HG02678 (cell line): ENCODE measurements at regions not wholly inside any gene's neighbourhood (a gene's known extent, or its start where the extent isn't known, plus 50 kb on each side); places are given as distances from the start of the nearest gene placed in this dataset.
"Not testable (repeated sequence)": the region's sequence is repeated elsewhere in the genome, so short reads cannot be mapped to it uniquely, and the experiment has no call there.

ENCODE experiments used
- ATAC-seq: cut with Tn5 transposase; IDR thresholded peaks from one replicate; pipeline ENCODE4 v1.9.1; 2021; ENCODE audit warnings: mild to moderate bottlenecking, moderate library complexity; ENCODE audit not compliant: unreplicated experiment

- no peak for ATAC-seq
Observed at GRCh38 chr5:30401479-30402058, 791.9 kb upstream of the CDH6 start.

DNA sequence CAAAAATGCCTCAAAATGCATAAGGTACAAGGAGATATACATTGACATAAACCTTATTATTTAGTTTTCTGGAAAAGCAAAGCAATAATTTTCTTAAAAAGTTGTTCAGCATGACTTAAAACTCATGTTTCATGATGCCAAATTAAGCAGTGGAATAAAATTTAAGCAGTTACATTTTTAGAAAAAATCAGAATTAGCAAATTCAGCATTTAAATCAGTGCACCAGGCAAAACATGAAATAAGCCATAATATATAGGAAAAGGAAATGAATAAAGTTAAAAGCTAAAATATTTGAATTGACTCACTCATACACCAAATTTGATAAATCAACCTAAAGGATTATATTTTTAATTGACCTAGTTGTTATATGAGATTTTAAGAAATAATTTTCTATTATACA is 795.1 kb upstream of the CDH6 start:
- ATAC-seq: no peak

DNA sequence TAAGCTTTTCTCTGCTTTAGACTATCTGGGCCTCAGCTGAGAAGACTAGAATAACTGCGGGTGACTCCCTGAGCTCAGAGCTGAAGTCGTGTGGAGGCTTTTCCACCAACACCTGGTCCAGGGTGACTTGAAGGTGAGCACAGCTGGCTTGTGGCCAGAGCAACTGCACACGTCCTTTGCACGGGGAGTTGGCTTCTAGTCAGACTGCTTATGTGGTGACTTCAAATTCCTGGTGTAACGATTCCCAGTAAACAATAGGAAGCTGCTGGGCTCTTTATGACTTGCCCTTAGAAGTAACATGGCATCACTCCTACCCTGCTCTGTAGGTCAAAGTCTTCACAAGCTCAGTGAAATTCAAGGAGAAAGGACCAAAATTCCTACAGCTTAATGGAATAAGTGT is 800.6 kb upstream of the CDH6 start:
- ATAC-seq: no peak

DNA sequence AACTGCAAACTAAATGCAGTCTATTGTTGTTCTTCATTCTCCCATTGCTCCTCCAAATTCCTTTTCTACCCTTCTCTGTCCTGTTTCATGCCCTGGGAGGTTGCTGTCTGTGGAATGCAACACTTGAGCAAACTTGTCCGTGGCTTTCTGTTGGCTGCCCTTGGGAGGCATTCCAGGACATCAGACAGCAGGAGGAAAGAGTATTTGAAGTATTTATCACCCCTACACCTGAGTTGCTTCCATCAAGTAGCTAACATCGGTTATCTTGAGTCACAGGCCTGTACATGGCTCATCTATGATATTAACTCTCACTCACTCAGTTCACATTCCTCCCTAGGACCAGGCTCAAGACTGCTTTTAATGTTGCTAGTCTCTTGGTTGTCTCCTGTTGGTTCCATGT is 803.4 kb upstream of the CDH6 start:
- no peak for ATAC-seq

GRCh38 chr5:30387974-30388632 is 805.4 kb upstream of the CDH6 start:
- no peak for ATAC-seq

GRCh38 chr5:30385754-30386153 is 807.7 kb upstream of the CDH6 start:
- no peak for ATAC-seq

DNA sequence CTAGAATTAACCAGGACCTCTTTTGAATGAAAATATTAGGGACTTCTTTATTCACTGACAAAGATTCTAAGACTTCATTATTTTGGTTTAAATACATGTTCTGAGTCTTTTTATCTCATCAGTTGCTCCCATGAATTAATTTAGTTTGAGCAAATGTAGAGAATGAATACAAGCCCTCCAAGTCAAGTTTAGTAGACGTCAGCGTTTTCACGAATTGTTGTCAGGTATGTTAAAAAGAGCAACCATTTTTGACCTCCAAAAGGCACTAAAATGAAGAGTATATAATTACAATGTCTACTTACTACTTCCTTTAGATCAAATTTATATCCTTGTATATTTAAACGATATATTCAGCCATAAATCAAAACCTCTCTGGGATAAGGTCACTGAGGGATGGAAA is 809.3 kb upstream of the CDH6 start:
- ATAC-seq: no peak

GRCh38 chr5:30380228-30380627 is 813.3 kb upstream of the CDH6 start:
- no peak for ATAC-seq

GRCh38 chr5:30376848-30377247 is 816.6 kb upstream of the CDH6 start:
- no peak for ATAC-seq

- no peak for ATAC-seq
Observed at GRCh38 chr5:30368064-30368463, 825.4 kb upstream of the CDH6 start.

DNA sequence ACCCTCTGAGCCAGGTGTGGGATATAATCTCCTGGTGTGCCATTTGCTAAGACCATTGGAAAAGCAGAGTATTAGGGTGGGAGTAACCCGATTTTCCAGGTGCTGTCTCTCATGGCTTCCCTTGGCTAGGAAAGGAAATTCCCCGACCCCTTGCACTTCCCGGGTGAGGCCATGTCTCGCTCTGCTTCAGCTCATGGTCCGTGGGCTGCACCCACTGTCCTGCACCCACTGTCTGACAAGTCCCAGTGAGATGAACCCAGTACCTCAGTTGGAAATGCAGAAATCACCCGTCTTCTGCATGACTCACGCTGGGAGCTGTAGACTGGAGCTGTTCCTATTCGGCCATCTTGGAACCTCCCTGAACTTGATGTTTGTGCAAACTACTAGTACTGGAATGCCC is 828.5 kb upstream of the CDH6 start:
- not testable (repeated sequence) for ATAC-seq

GRCh38 chr5:30357371-30357770 is 836.1 kb upstream of the CDH6 start:
- no peak for ATAC-seq

GRCh38 chr5:30355675-30356074 is 837.8 kb upstream of the CDH6 start:
- ATAC-seq: no peak

DNA sequence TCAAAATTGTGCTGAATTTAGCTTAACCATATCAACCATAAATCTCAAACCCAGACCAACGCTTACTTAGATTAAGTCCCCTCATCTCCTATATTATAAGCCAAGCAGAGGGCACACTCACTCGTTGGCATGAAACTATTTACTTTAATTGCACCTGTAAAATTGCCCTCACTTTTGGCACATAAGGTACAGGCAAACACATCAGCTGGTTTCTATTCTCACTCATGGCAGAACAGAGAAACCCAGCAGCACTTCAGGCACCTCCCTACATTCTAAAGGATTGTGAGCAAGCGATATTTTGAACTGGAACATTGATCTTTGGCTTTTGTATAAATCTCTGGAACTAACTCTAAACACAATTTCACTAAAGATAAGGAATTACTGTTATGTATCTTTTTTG is 845.6 kb upstream of the CDH6 start:
- ATAC-seq: no peak

DNA sequence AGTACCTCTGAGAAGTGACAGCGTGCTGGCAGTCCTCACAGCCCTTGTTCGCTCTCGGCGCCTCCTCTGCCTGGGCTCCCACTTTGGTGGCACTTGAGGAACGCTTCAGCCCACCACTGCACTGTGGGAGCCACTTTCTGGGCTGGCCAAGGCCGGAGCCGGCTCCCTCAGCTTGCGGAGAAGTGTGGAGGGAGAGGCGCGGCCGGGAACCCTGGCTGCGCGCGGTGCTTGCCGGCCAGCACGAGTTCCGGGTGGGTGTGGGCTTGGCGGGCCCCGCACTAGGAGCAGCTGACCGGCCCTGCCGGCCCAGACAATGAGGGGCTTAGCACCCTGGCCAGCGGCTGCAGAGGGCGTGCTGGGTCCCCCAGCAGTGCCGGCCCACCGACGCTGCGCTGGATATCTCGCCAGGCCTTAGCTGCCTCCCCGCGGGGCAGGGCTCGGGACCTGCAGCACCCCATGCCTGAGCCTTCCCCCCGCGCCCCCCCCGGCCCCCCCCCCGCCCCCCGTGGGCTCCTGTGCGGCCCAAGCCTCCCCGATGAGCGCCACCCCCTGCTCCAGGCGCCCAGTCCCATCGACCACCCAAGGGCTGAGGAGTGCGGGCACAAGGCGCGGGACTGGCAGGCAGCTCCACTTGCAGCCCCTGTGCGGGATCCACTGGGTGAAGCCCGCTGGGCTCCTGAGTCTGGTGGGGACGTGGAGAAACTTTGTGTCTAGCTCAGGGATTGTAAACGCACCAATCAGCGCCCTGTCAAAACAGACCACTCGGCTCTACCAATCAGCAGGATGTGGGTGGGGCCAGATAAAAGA is 847.7 kb upstream of the CDH6 start:
- not testable (repeated sequence) for ATAC-seq

GRCh38 chr5:30343707-30344106 is 849.8 kb upstream of the CDH6 start:
- ATAC-seq: no peak

GRCh38 chr5:30341466-30341865 is 852.0 kb upstream of the CDH6 start:
- no peak for ATAC-seq

DNA sequence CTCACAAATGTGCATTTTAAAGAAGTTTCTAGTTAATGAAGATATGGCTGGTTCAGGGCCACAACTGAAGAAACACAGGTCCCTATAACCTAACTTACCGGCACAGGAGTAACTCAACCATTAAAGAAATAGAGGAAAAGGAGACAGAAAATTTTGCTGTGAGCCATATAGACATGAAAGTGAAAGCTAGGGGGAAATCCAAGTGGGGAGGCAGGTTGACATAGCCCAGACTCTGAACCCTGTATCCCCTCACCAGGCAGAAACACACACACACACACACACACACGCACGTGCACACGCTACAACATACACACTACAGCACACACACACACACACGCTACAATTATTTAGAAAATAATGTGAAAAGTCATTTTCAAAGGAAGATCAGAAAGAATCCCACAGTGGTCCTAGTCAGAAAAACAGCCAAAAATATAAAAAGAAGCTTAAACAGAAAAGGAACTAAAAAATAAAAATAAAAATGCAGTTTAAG is 856.4 kb upstream of the CDH6 start:
- no peak for ATAC-seq

- ATAC-seq: no peak
Observed at GRCh38 chr5:30331534-30331933, 862.0 kb upstream of the CDH6 start.

- ATAC-seq: no peak
Observed at GRCh38 chr5:30325795-30326194, 867.7 kb upstream of the CDH6 start.

- no peak for ATAC-seq
Observed at GRCh38 chr5:30324083-30324482, 869.4 kb upstream of the CDH6 start.

GRCh38 chr5:30287890-30288289 is 905.6 kb upstream of the CDH6 start:
- no peak for ATAC-seq
